ENCODE measurements at regions not wholly inside any gene's neighbourhood (a gene's known extent, or its start where the extent isn't known, plus 50 kb on each side); places are given as distances from the start of the nearest gene placed in this dataset.

GRCh38 chr2:23198316-23199114 lies 186.5 kb upstream of the KLHL29 start:
- TF ChIP-seq CTCF (conservative IDR thresholded peaks at IDR 0.05 in 1 of 2, IDR thresholded peaks at IDR 0.05 in 1 of 2; ENCODE audit: low read depth in 1 of 2, low read length in 2 of 2), result no peak
- no peak for TF ChIP-seq EZH2 (IDR thresholded peaks at IDR 0.05; ENCODE audit: low read length, missing control alignments)
